ENCODE measurements at regions not wholly inside any gene's neighbourhood (a gene's known extent, or its start where the extent isn't known, plus 50 kb on each side); places are given as distances from the start of the nearest gene placed in this dataset.

DNA sequence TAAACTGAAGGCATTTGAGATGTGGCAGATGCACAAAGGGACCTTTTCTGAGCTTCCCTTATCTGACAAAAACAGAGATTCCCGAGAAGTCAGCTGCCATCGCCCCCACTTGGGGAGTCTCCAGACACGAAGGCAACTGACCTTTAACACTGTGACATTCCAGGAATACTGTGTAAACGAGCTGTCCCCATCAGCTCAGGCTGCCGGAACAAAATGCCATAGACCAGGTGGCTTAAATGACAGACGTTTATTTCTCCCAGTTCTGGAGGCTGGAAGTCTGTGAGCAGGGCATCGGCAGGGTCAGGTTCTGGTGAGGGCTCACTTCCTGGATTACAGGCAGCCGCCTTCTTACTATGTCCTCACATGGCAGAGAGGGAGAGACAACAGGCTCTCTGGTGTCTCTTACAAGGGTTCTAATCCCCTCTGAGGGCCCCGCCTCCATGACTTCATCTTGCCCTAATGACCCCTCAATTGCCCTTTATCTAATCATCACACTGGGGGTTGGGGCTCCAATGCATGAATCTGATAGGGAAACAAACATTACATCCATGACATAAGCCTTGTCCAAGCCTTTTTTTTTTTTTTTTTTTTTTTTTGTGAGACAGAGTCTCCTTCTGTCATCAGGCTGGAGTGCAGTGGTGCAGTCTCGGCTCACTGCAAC is 178.5 kb upstream of the RPL38 start:
- in situ Hi-C loops (cut with MboI; ENCODE audit: low sequenced_read_pairs) = no loop called here

DNA sequence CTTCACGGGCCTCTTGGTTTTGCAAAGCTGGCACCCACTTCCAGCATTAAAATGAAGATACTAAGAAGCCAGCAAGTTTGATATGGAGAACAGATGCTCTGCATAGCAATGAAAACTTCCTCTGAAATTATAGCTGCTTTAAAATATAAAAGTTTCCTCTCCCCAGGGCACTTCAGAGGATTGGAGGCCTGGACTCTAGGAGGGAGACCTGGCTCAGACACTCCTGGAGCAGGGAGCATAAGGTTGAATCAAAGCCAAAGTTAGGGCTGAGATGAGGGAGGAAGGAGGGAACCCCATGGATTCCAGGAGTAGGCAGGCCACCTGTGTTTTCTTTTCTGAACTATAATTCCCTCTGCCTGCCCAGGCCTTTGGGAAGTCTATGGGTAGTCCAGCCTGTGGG is 176.0 kb upstream of the RPL38 start:
- in situ Hi-C loops (cut with MboI; ENCODE audit: low sequenced_read_pairs) = no loop called here

- in situ Hi-C loops (cut with MboI; ENCODE audit: low sequenced_read_pairs) = no loop called here
Measured at GRCh38 chr17:74028354-74029116, 174.9 kb upstream of the RPL38 start.

- in situ Hi-C loops (cut with MboI; ENCODE audit: low sequenced_read_pairs) = no loop called here
Measured at GRCh38 chr17:74031316-74032090, 172.0 kb upstream of the RPL38 start.

GRCh38 chr17:74032222-74032621 is 171.3 kb upstream of the RPL38 start:
- in situ Hi-C loops (cut with MboI; ENCODE audit: low sequenced_read_pairs) = no loop called here

DNA sequence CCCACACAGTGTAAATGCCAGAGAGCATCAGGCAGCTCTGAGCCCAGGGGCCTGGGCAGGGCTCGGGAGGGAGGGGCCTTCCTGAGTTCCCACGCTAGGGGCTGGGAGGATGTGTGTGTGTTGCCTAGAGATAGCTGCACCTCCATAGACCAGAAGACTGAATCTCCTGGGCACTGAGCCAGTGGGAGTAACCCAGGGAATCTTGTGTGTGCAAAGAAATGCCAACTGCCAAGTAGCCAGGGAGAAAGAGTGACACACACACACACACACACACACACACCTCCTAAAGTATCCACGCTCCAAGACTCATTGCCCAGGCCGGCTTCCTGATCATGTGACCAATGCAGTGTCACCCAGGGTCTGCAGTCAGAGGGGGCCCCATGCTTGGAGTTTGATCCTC is 166.2 kb upstream of the RPL38 start:
- in situ Hi-C loops (cut with MboI; ENCODE audit: low sequenced_read_pairs) = no loop called here

DNA sequence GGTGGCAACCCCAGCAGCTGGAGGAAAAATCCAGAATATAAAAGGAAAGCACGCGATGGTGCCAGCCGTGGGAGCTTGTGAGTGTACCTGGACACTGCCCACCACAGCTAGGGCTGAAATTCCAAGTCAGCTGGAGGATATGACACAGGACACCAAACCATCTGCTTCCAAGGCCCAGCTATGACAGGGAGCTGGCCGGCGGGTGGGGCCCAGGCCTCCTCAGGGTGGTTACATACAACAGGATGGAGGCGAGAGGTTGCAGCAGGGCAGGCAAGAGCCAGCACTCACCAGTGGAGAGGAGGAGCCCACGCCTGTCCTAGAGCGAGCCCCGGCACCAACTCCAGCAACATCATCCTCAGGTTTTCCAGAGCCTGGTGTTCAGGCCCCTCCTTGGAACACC is 163.2 kb upstream of the RPL38 start:
- in situ Hi-C loops (cut with MboI; ENCODE audit: low sequenced_read_pairs) = no loop called here

- in situ Hi-C loops (cut with MboI; ENCODE audit: low sequenced_read_pairs) = no loop called here
Measured at GRCh38 chr17:74040729-74041128, 162.7 kb upstream of the RPL38 start.

GRCh38 chr17:74041869-74042640 is 161.4 kb upstream of the RPL38 start:
- in situ Hi-C loops (cut with MboI; ENCODE audit: low sequenced_read_pairs) = no loop called here

DNA sequence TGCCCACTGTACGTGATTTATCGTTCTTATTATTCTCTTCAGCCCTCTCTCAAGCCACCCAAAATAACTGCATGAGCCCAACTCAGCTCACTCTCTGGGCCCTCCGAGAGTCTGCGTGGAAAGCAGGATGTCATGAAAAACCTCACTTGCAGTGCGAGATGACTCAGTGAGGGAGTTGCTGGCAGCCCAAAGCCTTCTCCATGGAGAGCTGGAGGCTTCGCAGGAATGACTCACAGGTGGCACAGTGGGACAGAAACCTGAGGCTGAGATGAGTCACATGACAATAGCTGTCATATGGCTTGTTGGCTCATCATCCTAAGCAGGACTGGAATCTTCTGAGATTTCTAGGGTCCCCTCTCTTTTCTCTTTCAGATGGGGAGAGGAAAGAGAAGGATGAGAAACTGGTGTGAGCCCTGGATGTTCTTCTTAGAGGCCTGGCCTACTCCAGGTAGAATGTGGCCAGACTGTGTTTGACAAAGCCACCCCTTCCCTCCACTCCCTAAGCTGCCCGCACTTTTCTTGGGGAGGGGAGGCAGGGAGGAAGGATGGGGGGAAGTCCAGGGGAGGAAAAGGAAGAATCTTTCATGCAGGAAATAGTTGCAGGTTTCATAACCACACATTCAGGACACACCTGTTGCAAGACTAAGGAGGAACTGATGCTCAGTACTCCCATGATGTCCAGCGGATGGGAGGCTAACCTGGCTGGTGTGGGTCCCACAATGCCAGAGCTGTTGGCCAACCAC is 160.6 kb upstream of the RPL38 start:
- in situ Hi-C loops (cut with MboI; ENCODE audit: low sequenced_read_pairs) = no loop called here

GRCh38 chr17:74043976-74044375 is 159.5 kb upstream of the RPL38 start:
- in situ Hi-C loops (cut with MboI; ENCODE audit: low sequenced_read_pairs) = no loop called here

DNA sequence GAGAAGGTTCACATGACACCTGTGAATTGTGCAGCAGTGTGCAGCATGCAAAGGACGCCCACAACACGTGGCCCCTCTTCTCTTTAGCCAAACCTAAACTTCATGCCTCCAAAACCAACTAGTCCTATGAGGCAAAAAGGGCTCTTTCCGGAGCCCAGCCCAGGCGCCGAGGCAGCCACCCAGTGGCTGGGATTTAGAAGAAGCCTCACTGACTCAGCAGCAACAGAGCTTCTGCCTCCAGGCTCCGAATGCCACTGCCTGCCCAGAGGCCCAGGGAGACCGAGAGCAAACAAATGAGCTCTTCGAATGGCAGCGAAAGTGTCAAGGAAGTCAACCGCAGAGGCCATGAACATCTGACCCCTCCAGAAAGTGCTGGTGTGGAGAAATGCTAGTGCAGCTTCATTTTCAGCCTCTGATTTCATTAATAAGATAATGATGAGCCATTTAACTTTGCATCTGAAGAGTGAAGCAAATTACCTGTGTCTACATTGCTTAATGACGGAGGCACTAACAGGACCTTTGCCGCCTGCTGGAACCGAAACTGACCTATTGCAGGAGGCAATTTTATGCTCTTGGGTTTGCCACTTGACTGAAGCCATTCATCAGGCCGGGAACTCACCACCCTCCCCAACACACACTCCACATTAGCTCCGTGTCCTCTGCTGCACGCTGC is 157.7 kb upstream of the RPL38 start:
- in situ Hi-C loops (cut with MboI; ENCODE audit: low sequenced_read_pairs) = no loop called here

DNA sequence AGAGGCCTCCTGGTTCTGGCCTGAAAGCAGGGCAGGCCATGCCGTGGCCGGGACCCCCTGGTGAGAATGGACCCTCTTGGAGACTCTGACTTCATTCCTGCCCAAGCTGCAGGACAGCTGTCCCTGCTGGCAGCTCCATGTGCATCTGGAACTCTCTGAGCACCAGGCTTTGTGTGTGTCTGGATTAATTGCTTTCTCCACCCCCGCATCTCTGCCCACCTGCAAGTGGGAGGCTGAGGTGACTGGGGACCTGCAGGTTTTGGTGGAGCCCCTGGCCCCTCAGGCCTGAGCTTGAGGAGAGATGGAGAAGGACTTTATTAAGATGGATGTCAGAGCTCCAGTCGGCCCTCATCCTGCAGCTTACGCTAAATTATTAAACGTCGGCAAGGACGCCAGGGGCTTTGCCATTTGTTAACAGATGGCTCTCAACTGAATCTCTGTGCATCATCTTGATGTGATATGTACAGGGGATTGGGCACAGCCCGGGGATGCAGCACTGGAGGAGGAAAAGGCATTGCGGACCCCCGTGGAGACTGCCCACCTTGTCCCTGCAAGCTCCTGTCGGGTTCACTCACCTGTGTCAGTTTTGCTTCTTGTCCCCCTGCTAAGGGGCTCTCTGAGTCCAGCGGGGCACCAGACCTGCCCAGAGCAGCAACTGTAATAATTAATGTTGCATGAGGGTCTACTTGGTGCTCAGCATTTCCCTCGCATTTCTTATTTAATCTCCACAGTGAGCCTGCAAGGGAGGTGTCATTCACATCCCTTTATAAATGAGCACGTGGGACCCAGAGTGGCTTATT is 154.1 kb upstream of the RPL38 start:
- in situ Hi-C loops (cut with MboI; ENCODE audit: low sequenced_read_pairs) = no loop called here

DNA sequence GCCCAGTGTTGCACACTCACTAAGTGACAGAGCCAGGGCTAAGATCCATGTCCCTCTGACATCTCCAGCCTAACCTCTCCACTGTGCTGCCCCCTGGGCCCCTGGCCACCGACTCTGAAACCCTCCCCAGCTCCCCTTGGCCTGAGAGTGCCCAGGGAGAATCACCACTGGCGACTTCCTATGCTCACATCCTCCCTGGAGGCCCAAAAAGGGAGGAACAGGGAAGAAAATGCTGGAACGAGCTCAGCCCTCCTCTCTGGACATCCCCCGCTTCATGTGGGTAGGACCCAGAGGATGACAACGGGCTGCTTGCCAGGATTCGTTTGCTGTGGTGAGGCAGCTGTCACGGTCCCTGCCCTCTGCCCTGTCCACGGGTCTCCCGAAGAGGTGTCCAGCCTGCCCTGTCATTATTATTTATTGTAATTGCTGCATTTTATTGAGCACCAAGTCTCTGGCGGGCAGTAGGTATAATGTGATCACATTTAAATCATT is 153.5 kb upstream of the RPL38 start:
- in situ Hi-C loops (cut with MboI; ENCODE audit: low sequenced_read_pairs) = no loop called here

DNA sequence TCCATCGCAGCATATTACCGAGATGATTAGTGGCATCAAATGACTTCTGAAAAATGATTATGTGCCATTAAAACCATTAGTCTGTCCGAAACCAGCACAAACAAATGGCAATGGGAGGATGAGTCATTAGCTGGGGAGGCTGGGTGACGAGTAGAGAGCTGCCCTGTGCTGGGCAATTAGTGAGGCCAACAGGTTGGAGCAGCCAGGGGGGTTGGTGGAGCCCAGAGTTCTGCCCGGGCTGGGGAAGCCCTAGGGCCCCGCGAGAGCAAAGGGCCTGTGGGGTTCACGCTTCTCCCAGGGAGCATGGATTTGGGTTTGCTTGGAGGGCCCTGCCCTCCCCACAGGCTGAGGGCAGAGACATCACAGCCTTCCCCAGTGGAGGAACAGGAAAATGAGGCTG is 152.1 kb upstream of the RPL38 start:
- in situ Hi-C loops (cut with MboI; ENCODE audit: low sequenced_read_pairs) = no loop called here

- in situ Hi-C loops (cut with MboI; ENCODE audit: low sequenced_read_pairs) = no loop called here
Measured at GRCh38 chr17:74052993-74053711, 150.3 kb upstream of the RPL38 start.

DNA sequence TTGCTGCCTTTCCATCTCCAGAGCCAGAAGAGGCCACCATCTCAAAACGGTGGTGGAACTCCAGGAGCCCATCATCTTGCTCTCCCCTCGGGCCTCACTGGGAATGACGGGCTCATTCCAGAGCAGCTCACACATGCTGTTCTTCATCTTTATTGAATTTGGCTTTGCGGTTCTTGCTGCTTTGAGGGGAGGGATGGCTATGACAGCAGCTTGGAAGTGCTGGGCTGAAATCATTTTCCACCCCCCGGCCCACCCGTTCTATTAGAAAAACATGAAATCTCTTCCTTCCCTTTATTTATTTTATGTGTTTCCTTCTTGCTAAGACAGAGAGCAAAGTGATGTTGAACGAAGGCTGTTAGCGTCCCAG is 149.8 kb upstream of the RPL38 start:
- in situ Hi-C loops (cut with MboI; ENCODE audit: low sequenced_read_pairs) = no loop called here

GRCh38 chr17:74054249-74054648 is 149.2 kb upstream of the RPL38 start:
- in situ Hi-C loops (cut with MboI; ENCODE audit: low sequenced_read_pairs) = no loop called here

Measured in HL-60/S4 (cell line).